Lower leg skin (tissue), 4 donors: ENCODE measurements at regions not wholly inside any gene's neighbourhood (a gene's known extent, or its start where the extent isn't known, plus 50 kb on each side); places are given as distances from the start of the nearest gene placed in this dataset.

Experiments
- DNase-seq, 2 donors: peaks; one replicate each; pipeline ENCODE4 v3.0.0-alpha.2; 2019; ENCODE audit warnings: low spot score in 2 of 2
- H3K4me3 ChIP-seq: fragments of 200-600 bp; sonication (generic); 2 replicates; pipeline ENCODE4 v1.5.1; 2017; ENCODE audit warnings: mild to moderate bottlenecking, low read depth; ENCODE audit not compliant: poor library complexity, severe bottlenecking
- POLR2A ChIP-seq, 2 donors: fragments of 450-650 bp; IDR thresholded peaks; one replicate each; pipeline ENCODE4 v1.6.1; 2016 to 2017; ENCODE audit warnings: antibody characterized with exemption in 2 of 2, mild to moderate bottlenecking in 1 of 2, moderate library complexity in 1 of 2
- WGBS, 2 donors: methylation state at CpG; one replicate each; pipeline ENCODE4 v1.1.5; 2018; 5-methylcytosine and 5-hydroxymethylcytosine counted together
- intact Hi-C: fragments of 100-400 bp; cut with DNase I; formaldehyde crosslinking; loops from one replicate; pipeline ENCODE4 v1.15.0; 2023; ENCODE audit warnings: low total_unique reads
- TF ChIP-seq, protein P1 (sequence below), 3 donors: fragments of 450-650 bp; IDR thresholded peaks; one replicate each; pipeline ENCODE4 v1.5.1; 2016; ENCODE audit warnings: antibody characterized with exemption in 3 of 3, mild to moderate bottlenecking in 3 of 3, moderate library complexity in 2 of 3

DNA sequence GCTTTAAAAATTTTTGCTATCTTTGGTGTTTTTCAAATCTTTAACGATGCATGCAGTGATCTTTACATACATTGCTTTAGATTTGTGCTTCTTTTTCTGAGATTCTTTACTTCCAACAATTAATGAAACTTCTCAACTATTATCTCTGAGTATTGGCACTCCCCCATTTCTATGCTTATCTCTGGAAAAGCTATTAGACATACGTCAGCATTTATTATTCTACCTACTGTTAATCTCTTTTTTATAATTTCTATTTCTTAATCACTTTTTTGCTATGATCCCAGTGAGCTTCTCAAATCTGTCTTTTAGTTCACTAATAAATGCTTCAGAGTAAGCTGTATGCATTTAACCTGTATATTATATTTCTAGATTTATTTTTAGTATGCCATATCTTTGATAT lies 264.2 kb upstream of the TFAP2D start:
- no peak for DNase-seq
- TF ChIP-seq POLR2A (IDR thresholded peaks at IDR 0.05), result no peak
- TF ChIP-seq, protein P1, sequence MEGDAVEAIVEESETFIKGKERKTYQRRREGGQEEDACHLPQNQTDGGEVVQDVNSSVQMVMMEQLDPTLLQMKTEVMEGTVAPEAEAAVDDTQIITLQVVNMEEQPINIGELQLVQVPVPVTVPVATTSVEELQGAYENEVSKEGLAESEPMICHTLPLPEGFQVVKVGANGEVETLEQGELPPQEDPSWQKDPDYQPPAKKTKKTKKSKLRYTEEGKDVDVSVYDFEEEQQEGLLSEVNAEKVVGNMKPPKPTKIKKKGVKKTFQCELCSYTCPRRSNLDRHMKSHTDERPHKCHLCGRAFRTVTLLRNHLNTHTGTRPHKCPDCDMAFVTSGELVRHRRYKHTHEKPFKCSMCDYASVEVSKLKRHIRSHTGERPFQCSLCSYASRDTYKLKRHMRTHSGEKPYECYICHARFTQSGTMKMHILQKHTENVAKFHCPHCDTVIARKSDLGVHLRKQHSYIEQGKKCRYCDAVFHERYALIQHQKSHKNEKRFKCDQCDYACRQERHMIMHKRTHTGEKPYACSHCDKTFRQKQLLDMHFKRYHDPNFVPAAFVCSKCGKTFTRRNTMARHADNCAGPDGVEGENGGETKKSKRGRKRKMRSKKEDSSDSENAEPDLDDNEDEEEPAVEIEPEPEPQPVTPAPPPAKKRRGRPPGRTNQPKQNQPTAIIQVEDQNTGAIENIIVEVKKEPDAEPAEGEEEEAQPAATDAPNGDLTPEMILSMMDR (IDR thresholded peaks at IDR 0.05), result no peak
- intact Hi-C loops, result no loop called here
- WGBS, 2 donors, result 71 to 72% methylated on average over 2 of the region's 2 CpGs
- H3K4me3 ChIP-seq, result no peak overlapping the region

DNA sequence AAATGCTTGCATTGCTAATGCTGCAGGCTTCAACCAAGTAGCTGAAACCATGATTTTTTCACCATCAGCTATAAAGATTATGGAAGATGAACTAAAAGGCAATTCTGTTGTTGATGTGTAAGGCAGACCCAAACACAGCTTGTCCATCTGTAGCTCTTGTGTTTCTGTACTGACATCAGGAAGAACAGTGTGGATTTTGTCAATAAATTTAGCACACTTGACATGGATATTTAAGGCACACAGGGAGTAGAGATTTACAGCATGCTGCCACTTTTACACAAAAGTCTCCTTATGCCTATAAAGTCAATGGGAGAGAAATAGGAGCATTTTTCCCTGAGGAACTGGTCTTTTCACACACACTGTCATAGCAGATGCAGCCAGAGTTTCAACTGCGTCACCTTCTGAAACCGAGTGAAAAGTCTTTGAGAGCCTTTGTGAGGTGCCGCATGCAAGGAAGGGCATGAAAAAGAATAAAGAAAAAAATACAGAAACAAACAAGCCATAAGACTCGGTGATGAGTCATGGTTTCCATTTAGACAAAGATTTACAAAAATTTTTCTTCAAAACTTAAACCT lies 261.4 kb upstream of the TFAP2D start:
- DNase-seq, result no peak
- H3K4me3 ChIP-seq, result no peak overlapping the region
- 69 to 73% methylated on average over 4 of the region's 4 CpGs for WGBS, 2 donors
- TF ChIP-seq, protein P1 (IDR thresholded peaks at IDR 0.05), result no peak
- no peak for TF ChIP-seq POLR2A (IDR thresholded peaks at IDR 0.05)
- intact Hi-C loops, result no loop called here

GRCh38 chr6:50455029-50455428 lies 258.3 kb upstream of the TFAP2D start:
- WGBS, 2 donors, result 80 to 82% methylated on average over 7 of the region's 7 CpGs
- TF ChIP-seq POLR2A (IDR thresholded peaks at IDR 0.05), result no peak
- TF ChIP-seq, protein P1 (IDR thresholded peaks at IDR 0.05), result no peak
- intact Hi-C loops, result no loop called here
- DNase-seq, result no peak
- no peak overlapping the region for H3K4me3 ChIP-seq

GRCh38 chr6:50457351-50457750 lies 256.0 kb upstream of the TFAP2D start:
- TF ChIP-seq POLR2A (IDR thresholded peaks at IDR 0.05), result no peak
- TF ChIP-seq, protein P1 (IDR thresholded peaks at IDR 0.05), result no peak
- DNase-seq, result no peak
- H3K4me3 ChIP-seq, result no peak overlapping the region
- intact Hi-C loops, result no loop called here
- 74 to 84% methylated on average over 2 of the region's 2 CpGs for WGBS, 2 donors

DNA sequence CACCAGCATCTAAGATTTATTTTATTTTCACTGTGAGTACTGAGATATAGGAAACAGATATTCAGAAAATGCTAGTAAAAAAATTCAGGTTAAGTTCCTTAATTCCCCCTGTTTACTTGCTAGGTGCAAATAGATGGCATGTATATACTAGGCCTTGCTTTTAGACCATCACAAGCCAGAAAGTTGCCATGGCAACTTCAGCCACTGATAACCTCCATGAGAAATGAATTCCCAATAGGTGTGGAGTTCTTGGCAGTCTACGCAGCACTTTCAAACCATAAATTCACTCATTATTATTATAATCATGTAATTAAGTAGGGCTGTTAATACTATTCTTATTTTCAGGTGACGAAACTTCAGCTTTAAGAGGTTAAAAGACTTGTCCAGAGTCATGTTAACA lies 251.6 kb upstream of the TFAP2D start:
- intact Hi-C loops, result no loop called here
- H3K4me3 ChIP-seq, result no peak overlapping the region
- no peak for TF ChIP-seq POLR2A (IDR thresholded peaks at IDR 0.05)
- TF ChIP-seq, protein P1 (IDR thresholded peaks at IDR 0.05), result no peak
- no peak for DNase-seq
- 84 to 88% methylated on average over 2 of the region's 2 CpGs for WGBS, 2 donors

DNA sequence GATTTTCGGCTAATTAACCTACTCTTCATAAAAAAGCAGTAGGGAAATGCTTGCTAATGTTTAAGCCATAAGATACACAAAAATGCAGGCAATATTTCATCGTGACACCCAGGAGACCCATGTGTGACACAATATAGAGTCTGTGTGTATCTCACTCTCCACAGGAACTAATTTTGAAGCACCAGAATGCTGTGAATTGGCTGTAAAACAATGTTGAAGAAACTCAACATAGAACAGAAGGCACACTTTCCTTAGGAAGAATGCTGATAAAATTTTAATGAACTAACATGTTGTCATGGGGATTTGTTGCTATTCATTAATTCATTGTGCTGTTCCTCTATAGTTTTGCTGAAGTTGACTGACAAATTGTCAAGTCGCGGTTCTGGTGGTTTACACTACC lies 249.4 kb upstream of the TFAP2D start:
- intact Hi-C loops, result no loop called here
- no peak overlapping the region for H3K4me3 ChIP-seq
- no peak for DNase-seq
- TF ChIP-seq POLR2A (IDR thresholded peaks at IDR 0.05), result no peak
- TF ChIP-seq, protein P1 (IDR thresholded peaks at IDR 0.05), result no peak
- 84% methylated on average over 4 of the region's 4 CpGs for WGBS, 2 donors
